ENCODE measurements at regions not wholly inside any gene's neighbourhood (a gene's known extent, or its start where the extent isn't known, plus 50 kb on each side); places are given as distances from the start of the nearest gene placed in this dataset.
"Not testable (repeated sequence)": the region's sequence is repeated elsewhere in the genome, so short reads cannot be mapped to it uniquely, and the experiment has no call there.

- in situ Hi-C loops (cut with HindIII; ENCODE audit: low pct_unique_long_range_greater_than_20kb, low sequenced_read_pairs), result no loop called here
- no peak for DNase-seq (ENCODE audit: low read depth)
Observed at GRCh38 chr1:178652506-178653490, 72.2 kb upstream of the RALGPS2 start.

GRCh38 chr1:178659789-178660208, 65.2 kb upstream of the RALGPS2 start:
- in situ Hi-C loops (cut with HindIII; ENCODE audit: low pct_unique_long_range_greater_than_20kb, low sequenced_read_pairs), result no loop called here
- no peak for DNase-seq (ENCODE audit: low read depth)

- in situ Hi-C loops (cut with HindIII; ENCODE audit: low pct_unique_long_range_greater_than_20kb, low sequenced_read_pairs), result no loop called here
- no peak for DNase-seq (ENCODE audit: low read depth)
Observed at GRCh38 chr1:178660461-178660860, 64.6 kb upstream of the RALGPS2 start.

GRCh38 chr1:178664278-178664677, 60.8 kb upstream of the RALGPS2 start:
- in situ Hi-C loops (cut with HindIII; ENCODE audit: low pct_unique_long_range_greater_than_20kb, low sequenced_read_pairs), result no loop called here
- DNase-seq (ENCODE audit: low read depth), result no peak

- no peak for DNase-seq (ENCODE audit: low read depth)
- in situ Hi-C loops (cut with HindIII; ENCODE audit: low pct_unique_long_range_greater_than_20kb, low sequenced_read_pairs), result no loop called here
Observed at GRCh38 chr1:178665579-178665978, 59.5 kb upstream of the RALGPS2 start.

GRCh38 chr1:178666891-178667290, 58.2 kb upstream of the RALGPS2 start:
- in situ Hi-C loops (cut with HindIII; ENCODE audit: low pct_unique_long_range_greater_than_20kb, low sequenced_read_pairs); DNase-seq (ENCODE audit: low read depth): not testable (repeated sequence)

- in situ Hi-C loops (cut with HindIII; ENCODE audit: low pct_unique_long_range_greater_than_20kb, low sequenced_read_pairs), result no loop called here
- no peak for DNase-seq (ENCODE audit: low read depth)
Observed at GRCh38 chr1:178672434-178672833, 52.6 kb upstream of the RALGPS2 start.

- in situ Hi-C loops (cut with HindIII; ENCODE audit: low pct_unique_long_range_greater_than_20kb, low sequenced_read_pairs); DNase-seq (ENCODE audit: low read depth): not testable (repeated sequence)
Observed at GRCh38 chr1:178674559-178674958, 50.5 kb upstream of the RALGPS2 start.

All from Caki2 (cell line).